K562 (cell line): ENCODE measurements at regions not wholly inside any gene's neighbourhood (a gene's known extent, or its start where the extent isn't known, plus 50 kb on each side); places are given as distances from the start of the nearest gene placed in this dataset.

Experiments used
- ATAC-seq: fragments of 200-7000 bp; cut with Tn5 transposase; 3 replicates; pipeline ENCODE4 v1.9.1; 2020; ENCODE audit warnings: moderate library complexity
- BruUV-seq: library from RNA; stranded (reverse); fragments of 400-500 nt; replicated peaks from 2 replicates; lab custom pipeline; 2021; lab: Mats Ljungman, UMichigan
- CTCF ChIA-PET: fragments of 300-600 bp; formaldehyde crosslinking; extraction: SDS; loops from one replicate; lab custom pipeline; 2021; ENCODE audit warnings: low intra/inter-chr PET ratio; lab: Yijun Ruan, JAX
- POLR2A ChIA-PET: fragments of 300-600, 350-650 bp; sonication (Branson Sonifier 250); formaldehyde crosslinking; extraction: SDS; loops from one replicate; lab custom pipeline; 2021; ENCODE audit warnings: antibody characterized with exemption, inconsistent platforms; lab: Yijun Ruan, JAX
- DNase-seq, 4 experiments: peaks; one replicate each; pipeline versions ENCODE4 v3.0.0 to v3.0.0-alpha.2; 2011 to 2018; ENCODE audit warnings: low spot score in 3 of 4, mixed read lengths in 3 of 4; ENCODE audit errors: extremely low read depth in 1 of 4
- FAIRE-seq: peaks from 2 replicates; lab custom pipeline; 2011; peaks lifted over from hg19 to GRCh38; lab: Jason Lieb, UNC
- H2AFZ ChIP-seq: 2 replicates; pipeline ENCODE4 v1.6.0; 2011; ENCODE audit warnings: low read depth, low read length, control low read depth, inconsistent platforms
- H3K27ac ChIP-seq: fragments of 200-600 bp; 3 replicates; pipeline ENCODE4 v1.8.0; 2011; ENCODE audit warnings: low read depth, mild to moderate bottlenecking, control low read depth, inconsistent platforms, low read length, moderate library complexity, mixed read lengths; ENCODE audit errors: extremely low read depth
- H3K27me3 ChIP-seq, 2 experiments: fragments of 300-600 bp in 1 of 2; 2 replicates in 1 of 2; 3 replicates in 1 of 2; pipeline versions ENCODE4 v1.6.0 to v1.8.0; 2011; ENCODE audit warnings: inconsistent platforms in 2 of 2, low read length in 2 of 2, mild to moderate bottlenecking in 1 of 2, mixed read lengths in 1 of 2, moderate library complexity in 1 of 2; ENCODE audit not compliant: control insufficient read depth in 2 of 2, insufficient read depth in 2 of 2
- H3K36me3 ChIP-seq: fragments of 300-600 bp; 3 replicates; pipeline ENCODE4 v1.8.0; 2011; ENCODE audit warnings: mild to moderate bottlenecking, low read length, inconsistent platforms; ENCODE audit not compliant: control insufficient read depth, insufficient read depth
- H3K4me1 ChIP-seq, 2 experiments: fragments of 200-600 bp in 1 of 2; replicated peaks in 1 of 2; 2 replicates in 1 of 2; 3 replicates in 1 of 2; pipeline versions ENCODE4 v1.5.1 to v1.8.0; 2011; ENCODE audit warnings: inconsistent platforms in 2 of 2, low read length in 2 of 2, mild to moderate bottlenecking in 1 of 2, mixed read lengths in 1 of 2, moderate library complexity in 1 of 2; ENCODE audit not compliant: control insufficient read depth in 2 of 2, insufficient read depth in 2 of 2
- H3K4me2 ChIP-seq: 2 replicates; pipeline ENCODE4 v1.6.1; 2011; ENCODE audit warnings: low read length, control low read depth, inconsistent platforms, mixed read lengths; ENCODE audit not compliant: insufficient read depth
- H3K4me3 ChIP-seq: fragments of 200-600 bp; sonication (generic), shearing (Covaris generic); 2 replicates; pipeline ENCODE4 v1.5.1; 2016; ENCODE audit warnings: control low read depth, inconsistent platforms
- H3K79me2 ChIP-seq: fragments of 200-600 bp; 3 replicates; pipeline ENCODE4 v1.8.0; 2011; ENCODE audit warnings: low read length, inconsistent platforms; ENCODE audit not compliant: control insufficient read depth, insufficient read depth
- H3K9ac ChIP-seq, 2 experiments: 2 replicates each; pipeline versions ENCODE4 v1.6.0 to v1.6.1; 2011; ENCODE audit warnings: low read depth in 2 of 2, low read length in 2 of 2, control low read depth in 1 of 2, inconsistent platforms in 1 of 2, mild to moderate bottlenecking in 1 of 2, mixed read lengths in 1 of 2; ENCODE audit not compliant: insufficient read depth in 1 of 2
- H3K9me1 ChIP-seq: one replicate; pipeline ENCODE4 v1.6.0; 2011; ENCODE audit warnings: inconsistent platforms, mild to moderate bottlenecking, low read length, moderate library complexity; ENCODE audit not compliant: control insufficient read depth, insufficient read depth
- H3K9me3 ChIP-seq: replicated peaks from 2 replicates; pipeline ENCODE4 v1.5.1; 2011; ENCODE audit warnings: low read depth, low read length, inconsistent platforms; ENCODE audit not compliant: control insufficient read depth, insufficient read depth
- H4K20me1 ChIP-seq: replicated peaks from 2 replicates; pipeline ENCODE4 v1.6.1; 2011; ENCODE audit warnings: low read length, inconsistent platforms, mixed read lengths; ENCODE audit not compliant: control insufficient read depth, insufficient read depth
- BCL6 ChIP-seq: fragments of 250-450 bp; sonication (Bioruptor Pico); IDR thresholded peaks from 2 replicates; pipeline ENCODE4 v1.4.0; 2020
- PCBP1 ChIP-seq: fragments of 200-400 bp; formaldehyde crosslinking; IDR thresholded peaks from 2 replicates; pipeline ENCODE4 v1.6.1; 2018; ENCODE audit warnings: mild to moderate bottlenecking, low read depth, low read length; ENCODE audit not compliant: poor library complexity, severe bottlenecking
- RBBP5 ChIP-seq: fragments of 200-600 bp; sonication (generic); IDR thresholded peaks from 2 replicates; pipeline ENCODE4 v1.6.1; 2012; ENCODE audit warnings: borderline replicate concordance, mild to moderate bottlenecking, low read length, control low read depth, inconsistent platforms; ENCODE audit not compliant: insufficient read depth, poor library complexity, severe bottlenecking
- RFX7 ChIP-seq: fragments of 250-450 bp; sonication (Bioruptor Pico); IDR thresholded peaks from 2 replicates; pipeline ENCODE4 v1.5.1; 2021; ENCODE audit warnings: mild to moderate bottlenecking
- TBL1XR1 ChIP-seq, 2 experiments: IDR thresholded peaks; 2 replicates each; pipeline ENCODE4 v1.6.1; 2012; ENCODE audit warnings: improper control_type of control experiment in 2 of 2, low read length in 2 of 2, mild to moderate bottlenecking in 1 of 2
- ZFP36 ChIP-seq: fragments of 150-350 bp; IDR thresholded peaks from 2 replicates; pipeline ENCODE4 v1.6.1; 2018; ENCODE audit warnings: low read length, low read depth; ENCODE audit not compliant: partially characterized antibody
- ZNF41 ChIP-seq: fragments of 250-450 bp; sonication (Bioruptor Pico); conservative IDR thresholded peaks from 2 replicates; pipeline ENCODE4 v1.4.0; 2020; ENCODE audit warnings: mild to moderate bottlenecking
- WGBS: fragments of 100-300 bp; shearing (Covaris generic); methylation state at CpG from one replicate; pipeline ENCODE4 v1.1.6; 2016; ENCODE audit warnings: low coverage, mixed read lengths; ENCODE audit not compliant: insufficient coverage; ENCODE audit errors: missing lambda C conversion rate; 5-methylcytosine and 5-hydroxymethylcytosine counted together
- in situ Hi-C: fragments of 300-500 bp; cut with MboI; formaldehyde crosslinking; loops from 4 replicates; pipeline ENCODE4 v1.15.0; 2018; ENCODE audit warnings: inconsistent platforms, mixed read lengths
- intact Hi-C: fragments of 100-400 bp; cut with micrococcal nuclease; formaldehyde crosslinking; loops from 2 replicates; pipeline ENCODE4 v1.14.2; 2022
- TF ChIP-seq, protein P1 (sequence below): sonication (generic); formaldehyde crosslinking; IDR thresholded peaks from 2 replicates; pipeline ENCODE4 v1.8.0; 2023; ENCODE audit warnings: missing genetic modification reagents, mild to moderate bottlenecking, borderline replicate concordance
- TF ChIP-seq, protein P2 (sequence below): IDR thresholded peaks from 3 replicates; pipeline ENCODE4 v1.6.1; 2011; ENCODE audit warnings: borderline replicate concordance, mild to moderate bottlenecking; ENCODE audit not compliant: insufficient read length, insufficient read depth

DNA sequence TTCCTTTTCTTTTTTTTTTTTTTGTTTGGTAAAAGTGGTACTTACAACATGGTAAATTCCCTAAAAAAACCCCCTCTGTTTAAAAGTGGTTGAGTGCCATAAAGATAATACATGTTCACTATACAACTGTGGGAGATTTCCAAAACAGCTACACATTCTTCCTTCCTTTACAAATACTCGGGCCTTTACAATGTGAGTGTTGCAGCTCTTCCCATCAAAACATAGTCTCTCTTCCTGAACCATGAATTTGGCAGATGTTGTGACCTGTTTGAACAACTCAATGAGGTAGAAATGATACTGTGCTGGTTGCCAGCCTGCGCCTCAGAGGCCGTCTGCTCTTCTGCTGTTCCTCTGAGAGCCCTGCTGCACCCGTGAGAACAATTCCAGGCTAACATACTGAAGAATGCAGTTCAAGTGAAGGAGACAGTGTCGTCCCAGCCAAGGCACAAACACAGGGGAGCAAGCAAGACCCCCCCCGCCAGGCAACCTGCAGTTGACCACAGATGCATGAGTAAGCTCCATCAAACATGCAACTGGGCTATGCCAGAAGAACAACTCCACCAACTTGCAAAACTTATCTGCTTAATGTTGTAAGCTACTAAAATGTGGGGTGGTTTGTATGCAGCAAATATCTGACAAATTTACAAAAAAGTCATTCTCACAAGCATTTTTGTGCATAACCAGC, 645.0 kb downstream of the PCDH7 start:
- Histone ChIP-seq H3K4me2 (no peak overlapping the region), H3K4me1 (no peaks in the 10 kb centered on the region), H3K9me3 (no peaks in the 10 kb centered on the region), H3K79me2 (no peaks in the 10 kb centered on the region), H3K27me3 (no peaks in the 10 kb centered on the region), H3K9ac (no peak overlapping the region), H3K4me3 (no peak overlapping the region), H3K27ac (no peak overlapping the region), H2AFZ (no peak overlapping the region), H4K20me1 (no peaks in the 10 kb centered on the region), H3K9me1 (no peaks in the 10 kb centered on the region), H3K36me3 (no peaks in the 10 kb centered on the region)
- DNase-seq (no peak), ATAC-seq (no peak), FAIRE-seq (no peak)
- in situ Hi-C loops = no loop called here
- CTCF ChIA-PET = no interaction called here
- BruUV-seq = no TSS peak
- POLR2A ChIA-PET = no interaction called here
- WGBS = 0% methylated on average over 6 of the region's 6 CpGs
- intact Hi-C loops = no loop called here
- TF ChIP-seq TBL1XR1 (IDR thresholded peaks at IDR 0.05; ENCODE audit: low read length in 2 of 2) = no peak
- no peak for TF ChIP-seq RFX7 (CRISPR knock-in tag)
- TF ChIP-seq PCBP1 = no peak
- TF ChIP-seq BCL6 = no peak
- TF ChIP-seq, protein P1, sequence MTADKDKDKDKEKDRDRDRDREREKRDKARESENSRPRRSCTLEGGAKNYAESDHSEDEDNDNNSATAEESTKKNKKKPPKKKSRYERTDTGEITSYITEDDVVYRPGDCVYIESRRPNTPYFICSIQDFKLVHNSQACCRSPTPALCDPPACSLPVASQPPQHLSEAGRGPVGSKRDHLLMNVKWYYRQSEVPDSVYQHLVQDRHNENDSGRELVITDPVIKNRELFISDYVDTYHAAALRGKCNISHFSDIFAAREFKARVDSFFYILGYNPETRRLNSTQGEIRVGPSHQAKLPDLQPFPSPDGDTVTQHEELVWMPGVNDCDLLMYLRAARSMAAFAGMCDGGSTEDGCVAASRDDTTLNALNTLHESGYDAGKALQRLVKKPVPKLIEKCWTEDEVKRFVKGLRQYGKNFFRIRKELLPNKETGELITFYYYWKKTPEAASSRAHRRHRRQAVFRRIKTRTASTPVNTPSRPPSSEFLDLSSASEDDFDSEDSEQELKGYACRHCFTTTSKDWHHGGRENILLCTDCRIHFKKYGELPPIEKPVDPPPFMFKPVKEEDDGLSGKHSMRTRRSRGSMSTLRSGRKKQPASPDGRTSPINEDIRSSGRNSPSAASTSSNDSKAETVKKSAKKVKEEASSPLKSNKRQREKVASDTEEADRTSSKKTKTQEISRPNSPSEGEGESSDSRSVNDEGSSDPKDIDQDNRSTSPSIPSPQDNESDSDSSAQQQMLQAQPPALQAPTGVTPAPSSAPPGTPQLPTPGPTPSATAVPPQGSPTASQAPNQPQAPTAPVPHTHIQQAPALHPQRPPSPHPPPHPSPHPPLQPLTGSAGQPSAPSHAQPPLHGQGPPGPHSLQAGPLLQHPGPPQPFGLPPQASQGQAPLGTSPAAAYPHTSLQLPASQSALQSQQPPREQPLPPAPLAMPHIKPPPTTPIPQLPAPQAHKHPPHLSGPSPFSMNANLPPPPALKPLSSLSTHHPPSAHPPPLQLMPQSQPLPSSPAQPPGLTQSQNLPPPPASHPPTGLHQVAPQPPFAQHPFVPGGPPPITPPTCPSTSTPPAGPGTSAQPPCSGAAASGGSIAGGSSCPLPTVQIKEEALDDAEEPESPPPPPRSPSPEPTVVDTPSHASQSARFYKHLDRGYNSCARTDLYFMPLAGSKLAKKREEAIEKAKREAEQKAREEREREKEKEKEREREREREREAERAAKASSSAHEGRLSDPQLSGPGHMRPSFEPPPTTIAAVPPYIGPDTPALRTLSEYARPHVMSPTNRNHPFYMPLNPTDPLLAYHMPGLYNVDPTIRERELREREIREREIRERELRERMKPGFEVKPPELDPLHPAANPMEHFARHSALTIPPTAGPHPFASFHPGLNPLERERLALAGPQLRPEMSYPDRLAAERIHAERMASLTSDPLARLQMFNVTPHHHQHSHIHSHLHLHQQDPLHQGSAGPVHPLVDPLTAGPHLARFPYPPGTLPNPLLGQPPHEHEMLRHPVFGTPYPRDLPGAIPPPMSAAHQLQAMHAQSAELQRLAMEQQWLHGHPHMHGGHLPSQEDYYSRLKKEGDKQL (CRISPR knock-in tag) = no peak
- TF ChIP-seq ZNF41 = no peak
- TF ChIP-seq RBBP5 = no peak
- TF ChIP-seq, protein P2, sequence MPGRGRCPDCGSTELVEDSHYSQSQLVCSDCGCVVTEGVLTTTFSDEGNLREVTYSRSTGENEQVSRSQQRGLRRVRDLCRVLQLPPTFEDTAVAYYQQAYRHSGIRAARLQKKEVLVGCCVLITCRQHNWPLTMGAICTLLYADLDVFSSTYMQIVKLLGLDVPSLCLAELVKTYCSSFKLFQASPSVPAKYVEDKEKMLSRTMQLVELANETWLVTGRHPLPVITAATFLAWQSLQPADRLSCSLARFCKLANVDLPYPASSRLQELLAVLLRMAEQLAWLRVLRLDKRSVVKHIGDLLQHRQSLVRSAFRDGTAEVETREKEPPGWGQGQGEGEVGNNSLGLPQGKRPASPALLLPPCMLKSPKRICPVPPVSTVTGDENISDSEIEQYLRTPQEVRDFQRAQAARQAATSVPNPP = no peak
- TF ChIP-seq ZFP36 = no peak
